ENCODE measurements at regions not wholly inside any gene's neighbourhood (a gene's known extent, or its start where the extent isn't known, plus 50 kb on each side); places are given as distances from the start of the nearest gene placed in this dataset.

- TF ChIP-seq, protein P1, sequence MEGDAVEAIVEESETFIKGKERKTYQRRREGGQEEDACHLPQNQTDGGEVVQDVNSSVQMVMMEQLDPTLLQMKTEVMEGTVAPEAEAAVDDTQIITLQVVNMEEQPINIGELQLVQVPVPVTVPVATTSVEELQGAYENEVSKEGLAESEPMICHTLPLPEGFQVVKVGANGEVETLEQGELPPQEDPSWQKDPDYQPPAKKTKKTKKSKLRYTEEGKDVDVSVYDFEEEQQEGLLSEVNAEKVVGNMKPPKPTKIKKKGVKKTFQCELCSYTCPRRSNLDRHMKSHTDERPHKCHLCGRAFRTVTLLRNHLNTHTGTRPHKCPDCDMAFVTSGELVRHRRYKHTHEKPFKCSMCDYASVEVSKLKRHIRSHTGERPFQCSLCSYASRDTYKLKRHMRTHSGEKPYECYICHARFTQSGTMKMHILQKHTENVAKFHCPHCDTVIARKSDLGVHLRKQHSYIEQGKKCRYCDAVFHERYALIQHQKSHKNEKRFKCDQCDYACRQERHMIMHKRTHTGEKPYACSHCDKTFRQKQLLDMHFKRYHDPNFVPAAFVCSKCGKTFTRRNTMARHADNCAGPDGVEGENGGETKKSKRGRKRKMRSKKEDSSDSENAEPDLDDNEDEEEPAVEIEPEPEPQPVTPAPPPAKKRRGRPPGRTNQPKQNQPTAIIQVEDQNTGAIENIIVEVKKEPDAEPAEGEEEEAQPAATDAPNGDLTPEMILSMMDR (IDR thresholded peaks at IDR 0.05; ENCODE audit: borderline replicate concordance, extremely low read depth, low read length, poor library complexity, severe bottlenecking): no peak
- no peak for TF ChIP-seq EZH2 (IDR thresholded peaks at IDR 0.05; ENCODE audit: borderline replicate concordance, low read depth, low read length, severe bottlenecking)
Observed at GRCh38 chr5:50945139-50945538, 278.7 kb downstream of the PARP8 start.

All from DND-41 (cell line).